ENCODE measurements at regions not wholly inside any gene's neighbourhood (a gene's known extent, or its start where the extent isn't known, plus 50 kb on each side); places are given as distances from the start of the nearest gene placed in this dataset.

DNA sequence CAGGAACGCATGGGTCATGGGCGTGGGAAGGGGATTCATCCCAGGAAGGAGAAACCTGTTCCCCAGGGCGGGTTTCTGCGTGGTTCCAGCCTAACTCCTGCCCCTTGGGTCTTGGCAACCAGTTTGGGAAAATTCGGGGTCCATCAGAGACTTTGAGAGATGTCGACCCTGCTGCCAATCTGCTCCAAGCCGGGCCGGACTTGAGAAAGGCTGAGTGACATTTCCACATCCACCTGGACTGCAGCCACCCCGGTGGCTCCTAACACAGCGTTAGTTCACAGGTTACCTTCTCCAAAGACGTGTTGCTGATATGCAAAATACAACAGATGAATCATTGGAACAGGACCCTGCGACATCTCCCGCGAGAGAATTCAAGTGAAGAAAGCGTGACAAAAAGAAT lies 627.2 kb downstream of the IRX1 start:
- TF ChIP-seq, protein P1, sequence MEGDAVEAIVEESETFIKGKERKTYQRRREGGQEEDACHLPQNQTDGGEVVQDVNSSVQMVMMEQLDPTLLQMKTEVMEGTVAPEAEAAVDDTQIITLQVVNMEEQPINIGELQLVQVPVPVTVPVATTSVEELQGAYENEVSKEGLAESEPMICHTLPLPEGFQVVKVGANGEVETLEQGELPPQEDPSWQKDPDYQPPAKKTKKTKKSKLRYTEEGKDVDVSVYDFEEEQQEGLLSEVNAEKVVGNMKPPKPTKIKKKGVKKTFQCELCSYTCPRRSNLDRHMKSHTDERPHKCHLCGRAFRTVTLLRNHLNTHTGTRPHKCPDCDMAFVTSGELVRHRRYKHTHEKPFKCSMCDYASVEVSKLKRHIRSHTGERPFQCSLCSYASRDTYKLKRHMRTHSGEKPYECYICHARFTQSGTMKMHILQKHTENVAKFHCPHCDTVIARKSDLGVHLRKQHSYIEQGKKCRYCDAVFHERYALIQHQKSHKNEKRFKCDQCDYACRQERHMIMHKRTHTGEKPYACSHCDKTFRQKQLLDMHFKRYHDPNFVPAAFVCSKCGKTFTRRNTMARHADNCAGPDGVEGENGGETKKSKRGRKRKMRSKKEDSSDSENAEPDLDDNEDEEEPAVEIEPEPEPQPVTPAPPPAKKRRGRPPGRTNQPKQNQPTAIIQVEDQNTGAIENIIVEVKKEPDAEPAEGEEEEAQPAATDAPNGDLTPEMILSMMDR (IDR thresholded peaks at IDR 0.05): no peak
- TF ChIP-seq POLR2A (IDR thresholded peaks at IDR 0.05): no peak

All from esophagus squamous epithelium (tissue), 4 donors.